Erythroblast (primary cell): ENCODE measurements at regions not wholly inside any gene's neighbourhood (a gene's known extent, or its start where the extent isn't known, plus 50 kb on each side); places are given as distances from the start of the nearest gene placed in this dataset.

Experiments
- GATA1 ChIP-seq: IDR thresholded peaks from 2 replicates; pipeline ENCODE4 v1.6.1; 2011; ENCODE audit warnings: low read depth, mild to moderate bottlenecking, control low read depth, low read length, moderate library complexity
- POLR2A ChIP-seq: IDR thresholded peaks from 2 replicates; pipeline ENCODE4 v1.6.1; 2011; ENCODE audit warnings: mild to moderate bottlenecking, low read length

- no peak for TF ChIP-seq POLR2A
- TF ChIP-seq GATA1 = no peak
Observed at GRCh38 chr18:60319129-60319528, 53.4 kb downstream of the MC4R start.
